Ishikawa (cell line): ENCODE measurements at regions not wholly inside any gene's neighbourhood (a gene's known extent, or its start where the extent isn't known, plus 50 kb on each side); places are given as distances from the start of the nearest gene placed in this dataset.

Experiments used
- CEBPB ChIP-seq: IDR thresholded peaks from 2 replicates; pipeline ENCODE4 v1.6.1; 2012
- CREB1 ChIP-seq: IDR thresholded peaks from 2 replicates; pipeline ENCODE4 v1.6.1; 2012; ENCODE audit warnings: low read depth
- EGR1 ChIP-seq: IDR thresholded peaks from 2 replicates; pipeline ENCODE4 v1.6.1; 2012
- EP300 ChIP-seq: IDR thresholded peaks from 2 replicates; pipeline ENCODE4 v1.6.1; 2012; ENCODE audit warnings: borderline replicate concordance
- FOXM1 ChIP-seq: IDR thresholded peaks from 2 replicates; pipeline ENCODE4 v1.6.1; 2012; ENCODE audit warnings: low read depth, borderline replicate concordance
- NFIC ChIP-seq: IDR thresholded peaks from 2 replicates; pipeline ENCODE4 v1.6.1; 2012
- RAD21 ChIP-seq: IDR thresholded peaks from 2 replicates; pipeline ENCODE4 v1.6.1; 2012; ENCODE audit warnings: low read depth
- TAF1 ChIP-seq: IDR thresholded peaks from 2 replicates; pipeline ENCODE4 v1.6.1; 2012; ENCODE audit warnings: low read depth, mild to moderate bottlenecking
- TCF12 ChIP-seq: IDR thresholded peaks from 2 replicates; pipeline ENCODE4 v1.6.1; 2012; ENCODE audit warnings: low read depth
- TEAD4 ChIP-seq: IDR thresholded peaks from 2 replicates; pipeline ENCODE4 v1.6.1; 2012
- YY1 ChIP-seq: IDR thresholded peaks from 2 replicates; pipeline ENCODE4 v1.6.1; 2012; ENCODE audit warnings: low read depth
- ZBTB7A ChIP-seq: IDR thresholded peaks from 2 replicates; pipeline ENCODE4 v1.6.1; 2012; ENCODE audit warnings: low read depth
- TF ChIP-seq, protein P1 (sequence below): IDR thresholded peaks from 2 replicates; pipeline ENCODE4 v1.6.1; 2012; ENCODE audit warnings: low read depth, mild to moderate bottlenecking
- TF ChIP-seq, protein P2 (sequence below): IDR thresholded peaks from 2 replicates; pipeline ENCODE4 v1.6.1; 2012
- TF ChIP-seq, protein P3 (sequence below): IDR thresholded peaks from 2 replicates; pipeline ENCODE4 v1.6.1; 2012

DNA sequence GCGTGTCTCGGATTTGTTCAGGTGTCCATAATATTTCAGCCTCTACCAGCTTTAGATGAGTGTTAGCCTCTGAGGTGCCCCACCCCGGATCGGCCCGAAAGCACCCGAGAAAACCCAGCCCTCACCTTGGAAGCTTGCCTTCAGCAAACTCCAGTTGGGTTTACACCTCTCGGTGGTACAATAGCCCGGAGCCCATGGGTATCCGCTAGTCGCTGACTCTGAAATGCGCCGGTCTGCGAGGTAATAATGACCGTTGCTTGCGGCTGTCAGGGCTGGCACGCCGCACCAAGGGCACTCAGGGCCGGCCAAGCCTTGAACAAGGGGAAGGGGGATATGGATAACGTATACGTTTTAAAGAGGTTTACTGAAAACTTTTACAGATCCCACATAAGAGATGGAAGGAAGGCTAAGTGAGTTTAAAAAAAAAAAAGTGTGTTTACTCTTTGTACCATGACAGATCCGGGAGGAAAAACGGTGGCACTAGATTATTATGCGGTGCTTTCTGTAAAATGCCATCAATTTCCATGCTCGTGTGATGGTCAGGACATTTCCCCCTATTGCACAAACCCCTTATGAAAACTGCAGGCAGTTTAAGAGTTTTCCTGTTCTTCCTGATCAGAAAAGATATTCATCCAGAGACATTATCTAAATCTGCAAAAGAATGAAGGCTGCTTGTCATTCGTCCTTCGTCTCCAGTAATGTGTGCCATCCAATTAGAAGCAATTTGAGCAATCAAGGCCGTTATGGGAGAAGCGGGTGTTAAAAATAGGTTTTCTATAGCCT, 124.2 kb downstream of the TMEM161B start:
- TF ChIP-seq CEBPB, result no peak
- TF ChIP-seq ZBTB7A, result no peak
- TF ChIP-seq, protein P1, sequence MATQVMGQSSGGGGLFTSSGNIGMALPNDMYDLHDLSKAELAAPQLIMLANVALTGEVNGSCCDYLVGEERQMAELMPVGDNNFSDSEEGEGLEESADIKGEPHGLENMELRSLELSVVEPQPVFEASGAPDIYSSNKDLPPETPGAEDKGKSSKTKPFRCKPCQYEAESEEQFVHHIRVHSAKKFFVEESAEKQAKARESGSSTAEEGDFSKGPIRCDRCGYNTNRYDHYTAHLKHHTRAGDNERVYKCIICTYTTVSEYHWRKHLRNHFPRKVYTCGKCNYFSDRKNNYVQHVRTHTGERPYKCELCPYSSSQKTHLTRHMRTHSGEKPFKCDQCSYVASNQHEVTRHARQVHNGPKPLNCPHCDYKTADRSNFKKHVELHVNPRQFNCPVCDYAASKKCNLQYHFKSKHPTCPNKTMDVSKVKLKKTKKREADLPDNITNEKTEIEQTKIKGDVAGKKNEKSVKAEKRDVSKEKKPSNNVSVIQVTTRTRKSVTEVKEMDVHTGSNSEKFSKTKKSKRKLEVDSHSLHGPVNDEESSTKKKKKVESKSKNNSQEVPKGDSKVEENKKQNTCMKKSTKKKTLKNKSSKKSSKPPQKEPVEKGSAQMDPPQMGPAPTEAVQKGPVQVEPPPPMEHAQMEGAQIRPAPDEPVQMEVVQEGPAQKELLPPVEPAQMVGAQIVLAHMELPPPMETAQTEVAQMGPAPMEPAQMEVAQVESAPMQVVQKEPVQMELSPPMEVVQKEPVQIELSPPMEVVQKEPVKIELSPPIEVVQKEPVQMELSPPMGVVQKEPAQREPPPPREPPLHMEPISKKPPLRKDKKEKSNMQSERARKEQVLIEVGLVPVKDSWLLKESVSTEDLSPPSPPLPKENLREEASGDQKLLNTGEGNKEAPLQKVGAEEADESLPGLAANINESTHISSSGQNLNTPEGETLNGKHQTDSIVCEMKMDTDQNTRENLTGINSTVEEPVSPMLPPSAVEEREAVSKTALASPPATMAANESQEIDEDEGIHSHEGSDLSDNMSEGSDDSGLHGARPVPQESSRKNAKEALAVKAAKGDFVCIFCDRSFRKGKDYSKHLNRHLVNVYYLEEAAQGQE, result no peak
- TF ChIP-seq TAF1, result no peak
- no peak for TF ChIP-seq CREB1
- TF ChIP-seq EP300, result no peak
- TF ChIP-seq YY1, result no peak
- no peak for TF ChIP-seq TCF12
- TF ChIP-seq FOXM1, result no peak
- TF ChIP-seq, protein P2, sequence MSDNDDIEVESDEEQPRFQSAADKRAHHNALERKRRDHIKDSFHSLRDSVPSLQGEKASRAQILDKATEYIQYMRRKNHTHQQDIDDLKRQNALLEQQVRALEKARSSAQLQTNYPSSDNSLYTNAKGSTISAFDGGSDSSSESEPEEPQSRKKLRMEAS, result no peak
- TF ChIP-seq NFIC, result no peak
- no peak for TF ChIP-seq RAD21
- no peak for TF ChIP-seq TEAD4

DNA sequence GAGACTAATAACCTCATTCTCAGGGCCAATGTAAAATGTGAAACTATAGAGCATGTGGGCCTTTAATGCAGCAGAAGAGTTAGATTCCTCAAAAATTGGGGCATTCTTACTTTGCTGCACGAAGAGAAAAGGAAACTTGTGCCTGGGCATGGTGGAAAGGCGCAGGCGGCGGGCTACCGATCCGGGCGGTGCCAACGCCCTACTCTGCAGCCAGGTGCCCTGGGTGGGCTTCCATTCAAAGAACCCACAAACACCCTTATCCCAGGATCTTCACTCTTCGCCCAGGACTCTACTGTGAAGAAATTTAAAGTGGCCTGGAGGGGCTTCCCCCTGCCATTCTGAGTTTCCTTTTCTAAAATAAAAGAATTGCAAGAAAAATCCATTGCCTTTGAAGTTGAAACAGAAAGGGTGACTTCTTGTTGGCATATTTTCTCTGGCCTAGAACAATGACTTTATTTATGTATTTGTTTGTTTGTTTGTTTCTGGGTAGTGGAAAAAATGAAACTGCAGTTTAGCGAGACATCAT, 124.9 kb downstream of the TMEM161B start:
- no peak for TF ChIP-seq YY1
- TF ChIP-seq FOXM1, result no peak
- TF ChIP-seq EP300, result no peak
- no peak for TF ChIP-seq EGR1
- TF ChIP-seq TEAD4, result no peak
- TF ChIP-seq, protein P2, result no peak
- TF ChIP-seq TAF1, result no peak
- TF ChIP-seq ZBTB7A, result no peak
- TF ChIP-seq, protein P1, result no peak

DNA sequence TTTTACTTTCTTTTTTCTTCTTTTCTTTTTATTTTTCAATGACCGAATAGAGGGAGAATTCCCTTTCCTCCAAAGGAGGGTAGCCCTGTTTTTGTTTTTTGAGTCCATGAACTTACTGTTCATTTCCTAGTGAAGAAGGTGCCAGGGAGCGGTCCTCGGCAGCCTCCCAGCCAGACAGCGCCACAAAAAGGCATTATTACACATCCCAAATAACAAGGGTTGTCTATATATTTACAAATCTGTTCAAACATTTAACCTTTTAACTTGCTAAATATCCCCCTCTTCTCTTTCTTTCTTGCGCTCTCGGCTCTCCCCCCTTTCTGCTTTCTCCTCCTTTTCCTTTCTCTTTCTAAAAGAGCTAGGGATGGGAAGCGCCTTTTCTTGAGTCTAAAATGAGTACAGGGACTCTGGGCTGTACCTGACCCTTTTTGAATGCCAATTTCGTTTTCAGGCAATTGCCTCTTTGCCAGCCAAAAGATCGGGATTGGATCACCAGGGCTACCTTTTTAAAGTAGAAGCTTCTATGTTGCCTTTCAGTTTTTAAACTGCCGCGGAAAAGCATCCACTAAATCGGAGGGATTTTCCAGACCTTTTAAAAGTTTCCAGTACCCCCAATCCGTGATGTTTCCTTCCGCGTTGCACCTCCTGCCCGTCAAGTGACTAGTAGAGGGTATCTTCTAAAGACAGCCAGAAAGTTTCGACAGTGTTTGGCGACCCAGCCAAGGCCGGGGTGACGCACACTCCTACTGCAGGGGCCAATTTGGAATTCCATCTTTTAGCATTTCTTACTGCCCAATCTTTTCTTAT, 125.6 kb downstream of the TMEM161B start:
- no peak for TF ChIP-seq YY1
- TF ChIP-seq ZBTB7A, result no peak
- no peak for TF ChIP-seq EGR1
- TF ChIP-seq, protein P3, sequence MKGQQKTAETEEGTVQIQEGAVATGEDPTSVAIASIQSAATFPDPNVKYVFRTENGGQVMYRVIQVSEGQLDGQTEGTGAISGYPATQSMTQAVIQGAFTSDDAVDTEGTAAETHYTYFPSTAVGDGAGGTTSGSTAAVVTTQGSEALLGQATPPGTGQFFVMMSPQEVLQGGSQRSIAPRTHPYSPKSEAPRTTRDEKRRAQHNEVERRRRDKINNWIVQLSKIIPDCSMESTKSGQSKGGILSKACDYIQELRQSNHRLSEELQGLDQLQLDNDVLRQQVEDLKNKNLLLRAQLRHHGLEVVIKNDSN, result no peak
- no peak for TF ChIP-seq NFIC

DNA sequence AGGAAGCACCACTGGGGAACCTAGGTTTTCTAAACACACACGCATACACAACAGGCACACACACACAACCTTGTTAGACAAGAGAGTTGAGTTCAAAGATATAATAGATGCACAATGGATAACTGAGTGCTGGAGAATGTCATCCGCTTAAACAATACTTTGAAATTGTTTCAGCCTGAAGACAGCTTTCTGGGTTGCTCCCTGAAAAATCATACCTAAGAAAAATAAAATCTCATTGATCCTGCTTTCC, 126.1 kb downstream of the TMEM161B start:
- TF ChIP-seq NFIC, result no peak
- TF ChIP-seq, protein P2, result no peak
- TF ChIP-seq, protein P3, result no peak

DNA sequence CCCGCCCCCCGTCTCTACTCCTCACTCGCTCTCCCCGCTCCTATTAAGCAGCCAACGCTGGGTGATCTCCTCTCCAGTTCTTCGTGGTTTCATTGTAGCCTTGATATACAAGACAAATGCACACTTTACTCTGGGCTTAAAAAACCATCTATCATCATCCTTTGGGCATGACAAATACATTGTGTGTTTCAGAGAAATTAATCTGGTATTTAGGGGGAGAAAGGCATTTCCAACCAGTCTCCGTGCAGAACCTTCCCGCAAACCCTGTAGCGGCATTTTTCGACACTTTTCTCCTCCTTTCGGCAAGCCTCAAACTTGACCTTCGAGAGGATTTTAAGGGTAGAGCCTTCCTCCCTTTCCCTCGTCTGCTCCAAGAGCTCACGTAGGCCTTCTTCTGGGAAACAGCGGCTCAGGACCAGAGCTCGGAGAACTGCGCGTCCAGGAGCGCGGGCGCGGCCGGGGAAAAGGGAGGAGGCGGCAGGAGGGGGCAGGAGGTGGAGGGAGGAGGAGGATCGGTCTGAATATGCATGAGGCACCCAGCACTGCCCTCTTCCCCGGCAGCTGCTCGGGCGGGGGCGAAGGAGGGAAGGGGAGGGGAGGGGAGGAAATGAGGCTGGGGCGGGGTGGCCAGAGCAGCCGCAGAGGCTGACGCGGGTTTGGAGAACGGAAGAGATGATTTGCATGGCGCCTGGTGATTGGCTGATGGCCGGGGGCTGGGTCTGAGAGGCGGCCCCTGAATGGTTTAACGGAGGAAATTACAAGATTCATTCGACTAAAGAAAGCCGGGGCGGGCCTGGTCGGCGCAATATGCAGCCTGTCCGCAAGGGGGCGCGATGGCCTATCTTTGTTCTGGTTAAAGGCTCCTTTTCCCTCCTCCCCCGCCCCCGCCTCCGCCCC, 127.5 kb downstream of the TMEM161B start:
- TF ChIP-seq NFIC, result no peak
- TF ChIP-seq RAD21, result peak; percentile 54; the same call in 1 of the 2 replicates
- TF ChIP-seq FOXM1, result no peak
- TF ChIP-seq, protein P2, result peak; percentile 57
- TF ChIP-seq CREB1, result no peak
- no peak for TF ChIP-seq TEAD4
- TF ChIP-seq YY1, result no peak
- TF ChIP-seq ZBTB7A, result no peak
- no peak for TF ChIP-seq EP300
- TF ChIP-seq TCF12, result no peak
- TF ChIP-seq, protein P3, result no peak
- 0 out of 2 replicates have a peak, but pooled peaks have one; percentile 19 for TF ChIP-seq EGR1
- TF ChIP-seq, protein P1, result no peak
- TF ChIP-seq TAF1, result no peak
- TF ChIP-seq CEBPB, result no peak
